C4-2B (cell line): ENCODE measurements at regions not wholly inside any gene's neighbourhood (a gene's known extent, or its start where the extent isn't known, plus 50 kb on each side); places are given as distances from the start of the nearest gene placed in this dataset.
A peak's percentile ranks its signal among the peaks of the same experiment; 100 is the strongest.

Experiments
- H3K27ac ChIP-seq: fragments of 450-650 bp; 2 replicates; pipeline ENCODE4 v1.5.1; 2017
- ZFX ChIP-seq: fragments of 450-650 bp; IDR thresholded peaks from 2 replicates; pipeline ENCODE4 v1.6.1; 2017
- TF ChIP-seq, protein P1 (sequence below): fragments of 450-650 bp; conservative IDR thresholded peaks from 2 replicates; pipeline ENCODE4 v1.5.1; 2017; ENCODE audit warnings: mild to moderate bottlenecking

DNA sequence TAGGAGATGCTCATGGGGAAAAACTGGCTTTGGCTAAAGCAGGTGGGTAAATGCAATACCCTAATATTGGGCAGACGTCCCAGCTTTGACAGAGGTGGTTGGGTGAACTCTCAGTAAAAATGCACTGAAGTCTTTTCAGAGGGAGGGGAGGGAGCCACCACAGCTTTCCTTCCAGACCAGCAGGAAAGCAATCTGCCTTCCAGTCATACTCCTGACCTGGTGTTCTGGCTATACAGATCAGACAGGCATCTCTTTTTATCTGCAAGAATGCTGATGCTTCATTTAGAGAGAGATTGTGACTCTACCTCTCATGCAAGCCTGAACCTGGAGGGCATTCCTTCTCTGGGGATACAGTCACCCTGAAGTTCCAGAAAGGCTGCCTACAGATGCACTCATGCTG, 52.6 kb upstream of the ICA1 start:
- TF ChIP-seq, protein P1, sequence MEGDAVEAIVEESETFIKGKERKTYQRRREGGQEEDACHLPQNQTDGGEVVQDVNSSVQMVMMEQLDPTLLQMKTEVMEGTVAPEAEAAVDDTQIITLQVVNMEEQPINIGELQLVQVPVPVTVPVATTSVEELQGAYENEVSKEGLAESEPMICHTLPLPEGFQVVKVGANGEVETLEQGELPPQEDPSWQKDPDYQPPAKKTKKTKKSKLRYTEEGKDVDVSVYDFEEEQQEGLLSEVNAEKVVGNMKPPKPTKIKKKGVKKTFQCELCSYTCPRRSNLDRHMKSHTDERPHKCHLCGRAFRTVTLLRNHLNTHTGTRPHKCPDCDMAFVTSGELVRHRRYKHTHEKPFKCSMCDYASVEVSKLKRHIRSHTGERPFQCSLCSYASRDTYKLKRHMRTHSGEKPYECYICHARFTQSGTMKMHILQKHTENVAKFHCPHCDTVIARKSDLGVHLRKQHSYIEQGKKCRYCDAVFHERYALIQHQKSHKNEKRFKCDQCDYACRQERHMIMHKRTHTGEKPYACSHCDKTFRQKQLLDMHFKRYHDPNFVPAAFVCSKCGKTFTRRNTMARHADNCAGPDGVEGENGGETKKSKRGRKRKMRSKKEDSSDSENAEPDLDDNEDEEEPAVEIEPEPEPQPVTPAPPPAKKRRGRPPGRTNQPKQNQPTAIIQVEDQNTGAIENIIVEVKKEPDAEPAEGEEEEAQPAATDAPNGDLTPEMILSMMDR: no peak
- no peak for TF ChIP-seq ZFX
- H3K27ac ChIP-seq: no peak overlapping the region

DNA sequence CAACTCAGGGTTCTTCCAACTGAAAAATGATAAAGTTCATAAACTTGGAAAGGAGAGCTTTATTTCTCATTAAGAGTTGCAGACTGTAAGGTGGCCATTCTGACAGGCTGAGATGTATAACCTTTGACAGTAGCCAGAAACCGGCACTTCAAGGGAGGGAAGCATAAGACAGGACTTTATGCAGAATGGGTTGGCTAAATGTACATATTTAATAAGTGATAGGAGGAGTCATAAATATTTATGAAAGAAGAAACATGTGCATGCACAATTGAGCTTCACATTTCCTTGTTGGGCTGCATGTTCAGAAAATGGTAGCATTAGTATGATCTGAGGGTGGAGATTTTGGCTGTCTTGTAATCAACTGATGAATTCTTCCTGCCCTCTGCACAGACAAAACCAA, 57.1 kb upstream of the ICA1 start:
- no peak overlapping the region for H3K27ac ChIP-seq
- TF ChIP-seq ZFX: no peak
- TF ChIP-seq, protein P1: no peak

DNA sequence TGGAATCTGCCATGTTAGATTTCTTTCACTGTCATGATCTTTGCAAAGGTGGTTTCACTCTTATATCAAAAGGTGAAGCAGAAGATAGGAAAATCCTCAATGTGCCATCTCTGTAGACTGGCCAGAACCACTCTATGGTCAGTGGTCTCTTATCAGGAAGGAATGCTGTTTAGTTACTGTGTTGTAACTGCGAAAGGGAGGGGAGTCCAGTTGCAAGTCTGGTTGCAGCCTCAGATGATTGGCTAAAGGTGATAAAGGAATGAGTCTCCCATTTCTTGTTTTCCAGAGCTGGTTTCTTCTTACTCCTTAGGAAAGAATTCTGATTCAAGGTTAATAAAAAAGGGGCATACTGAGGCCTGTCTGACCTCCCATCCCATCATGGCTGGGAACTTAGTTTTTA, 58.2 kb upstream of the ICA1 start:
- TF ChIP-seq, protein P1: no peak
- TF ChIP-seq ZFX: no peak
- H3K27ac ChIP-seq: no peak overlapping the region

DNA sequence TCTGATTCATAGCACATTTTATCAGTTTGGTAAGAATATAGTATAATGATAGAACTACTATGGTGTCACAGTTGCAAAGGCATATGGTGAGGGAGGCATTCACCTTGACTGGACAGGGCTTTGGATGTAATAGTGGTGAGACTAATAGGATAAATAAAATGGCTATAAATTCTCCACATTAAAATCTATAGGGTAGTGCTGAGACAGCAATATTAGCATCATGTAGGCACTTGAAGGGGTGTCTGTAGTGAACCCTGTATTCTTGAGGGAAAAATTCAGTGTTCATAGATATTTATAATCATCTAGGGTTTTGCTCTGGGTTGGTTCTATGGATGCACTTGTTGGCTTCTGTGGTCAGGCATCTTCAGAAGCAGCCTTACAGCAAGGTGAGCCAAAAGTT, 59.3 kb upstream of the ICA1 start:
- H3K27ac ChIP-seq: peak overlapping the region; percentile 68; the same call in 1 of the 2 replicates
- TF ChIP-seq, protein P1: no peak
- TF ChIP-seq ZFX: no peak

- peak overlapping the region; percentile 79; the same call in 1 of the 2 replicates for H3K27ac ChIP-seq
- TF ChIP-seq ZFX: no peak
- TF ChIP-seq, protein P1: no peak
These were observed 60.7 kb upstream of the ICA1 start for GRCh38 chr7:8322667-8323066.

DNA sequence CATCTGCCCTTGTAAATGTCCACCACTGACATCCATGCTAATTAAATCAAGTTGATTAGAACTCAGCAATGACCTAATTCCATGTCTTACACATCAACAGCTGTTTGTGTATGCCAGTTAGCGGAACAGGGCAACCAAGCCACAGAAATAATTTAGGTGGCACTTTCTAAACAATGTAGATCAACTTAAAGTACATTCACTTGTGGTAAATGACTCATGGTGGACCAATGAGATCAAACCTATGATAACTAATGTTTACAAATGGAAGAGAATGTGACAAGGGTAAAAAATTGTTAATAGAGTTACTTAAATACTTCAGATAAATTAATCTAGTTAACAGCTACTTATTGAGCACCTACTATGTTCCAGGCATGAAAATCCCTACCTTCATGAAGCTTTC, 63.1 kb upstream of the ICA1 start:
- no peak for TF ChIP-seq ZFX
- TF ChIP-seq, protein P1: no peak
- no peak overlapping the region for H3K27ac ChIP-seq

DNA sequence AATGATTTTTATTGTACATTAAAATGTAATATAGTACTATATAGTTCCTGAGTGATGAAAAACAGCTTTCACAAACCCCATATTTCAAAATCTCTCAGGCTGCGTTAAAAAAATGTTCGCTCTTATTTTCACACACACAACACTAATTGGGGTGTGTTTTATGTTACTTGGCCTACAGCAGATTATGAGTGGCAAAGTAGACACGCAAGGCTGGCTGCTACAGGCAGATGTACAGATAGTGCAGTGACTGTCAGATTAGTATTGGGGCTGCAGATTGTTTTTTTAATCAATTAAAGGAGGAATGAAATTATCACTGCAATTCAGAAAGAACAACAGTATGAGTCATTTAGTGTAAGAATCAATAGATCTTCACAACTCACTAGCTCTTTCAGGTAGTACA, 65.2 kb upstream of the ICA1 start:
- no peak for TF ChIP-seq ZFX
- TF ChIP-seq, protein P1: no peak
- no peak overlapping the region for H3K27ac ChIP-seq
